ENCODE measurements at regions not wholly inside any gene's neighbourhood (a gene's known extent, or its start where the extent isn't known, plus 50 kb on each side); places are given as distances from the start of the nearest gene placed in this dataset.

GRCh38 chr2:2919574-2920365, 457.8 kb downstream of the EIPR1 start:
- Mint-ChIP-seq H3K36me3 (ENCODE audit: insufficient read depth) (no peaks in the 10 kb centered on the region), H3K4me1 (ENCODE audit: low read depth) (no peaks in the 10 kb centered on the region), H3K27me3 (no peaks in the 10 kb centered on the region), H3K4me3 (ENCODE audit: low read depth) (no peak overlapping the region), H3K27ac (no peak overlapping the region), H3K9me3 (ENCODE audit: low read depth) (peaks cover 6% of the 10 kb centered on the region)
- no peak for DNase-seq (ENCODE audit: low spot score, unreplicated experiment)
- TF ChIP-seq, protein P1, sequence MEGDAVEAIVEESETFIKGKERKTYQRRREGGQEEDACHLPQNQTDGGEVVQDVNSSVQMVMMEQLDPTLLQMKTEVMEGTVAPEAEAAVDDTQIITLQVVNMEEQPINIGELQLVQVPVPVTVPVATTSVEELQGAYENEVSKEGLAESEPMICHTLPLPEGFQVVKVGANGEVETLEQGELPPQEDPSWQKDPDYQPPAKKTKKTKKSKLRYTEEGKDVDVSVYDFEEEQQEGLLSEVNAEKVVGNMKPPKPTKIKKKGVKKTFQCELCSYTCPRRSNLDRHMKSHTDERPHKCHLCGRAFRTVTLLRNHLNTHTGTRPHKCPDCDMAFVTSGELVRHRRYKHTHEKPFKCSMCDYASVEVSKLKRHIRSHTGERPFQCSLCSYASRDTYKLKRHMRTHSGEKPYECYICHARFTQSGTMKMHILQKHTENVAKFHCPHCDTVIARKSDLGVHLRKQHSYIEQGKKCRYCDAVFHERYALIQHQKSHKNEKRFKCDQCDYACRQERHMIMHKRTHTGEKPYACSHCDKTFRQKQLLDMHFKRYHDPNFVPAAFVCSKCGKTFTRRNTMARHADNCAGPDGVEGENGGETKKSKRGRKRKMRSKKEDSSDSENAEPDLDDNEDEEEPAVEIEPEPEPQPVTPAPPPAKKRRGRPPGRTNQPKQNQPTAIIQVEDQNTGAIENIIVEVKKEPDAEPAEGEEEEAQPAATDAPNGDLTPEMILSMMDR (IDR thresholded peaks at IDR 0.05; ENCODE audit: unreplicated experiment) = no peak

DNA sequence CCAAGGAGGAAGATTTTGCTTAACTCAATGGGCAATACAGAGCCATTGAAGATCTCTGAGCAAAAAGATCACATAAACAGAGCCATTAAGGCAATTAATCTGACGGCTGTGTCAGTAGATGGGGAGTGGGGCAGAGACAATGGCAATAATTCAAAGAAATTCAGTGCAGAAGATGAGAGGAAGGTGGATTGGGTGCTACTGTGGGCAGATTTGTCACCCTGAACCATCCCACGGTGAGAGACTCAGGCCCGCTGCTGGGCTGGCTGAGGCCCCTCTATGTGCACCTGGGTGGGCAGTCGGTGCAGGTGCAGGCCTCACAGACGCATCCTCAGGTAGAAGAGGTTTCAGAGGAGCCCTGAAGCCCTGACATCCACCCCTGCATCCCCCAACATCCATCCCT, 458.6 kb downstream of the EIPR1 start:
- no peak overlapping the region for H3K27ac Mint-ChIP-seq
- H3K27me3 Mint-ChIP-seq = no peaks in the 10 kb centered on the region
- DNase-seq (ENCODE audit: low spot score, unreplicated experiment) = no peak
- peaks cover 6% of the 10 kb centered on the region for H3K9me3 Mint-ChIP-seq (ENCODE audit: low read depth)
- TF ChIP-seq, protein P1 (IDR thresholded peaks at IDR 0.05; ENCODE audit: unreplicated experiment) = no peak
- H3K4me3 Mint-ChIP-seq (ENCODE audit: low read depth) = no peak overlapping the region
- no peaks in the 10 kb centered on the region for H3K4me1 Mint-ChIP-seq (ENCODE audit: low read depth)
- no peaks in the 10 kb centered on the region for H3K36me3 Mint-ChIP-seq (ENCODE audit: insufficient read depth)

DNA sequence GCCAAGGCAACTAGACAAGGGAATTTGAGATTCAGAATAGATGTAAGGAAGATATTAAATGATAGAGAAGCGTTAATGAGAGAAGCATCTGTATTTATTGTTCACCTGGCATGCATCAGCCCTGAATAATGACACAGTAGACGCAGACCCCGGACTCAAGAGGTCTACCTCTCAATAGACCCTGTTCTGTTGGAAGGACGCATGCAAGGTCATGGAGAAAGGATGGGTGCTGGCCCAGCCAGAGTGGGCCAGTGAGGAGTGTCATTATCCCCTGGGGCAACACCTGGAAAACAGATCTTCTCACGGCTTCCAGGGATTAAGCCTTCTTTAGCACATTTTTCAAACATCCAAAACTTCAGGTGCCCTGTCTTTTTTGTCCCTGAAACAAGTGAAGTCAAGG, 461.0 kb downstream of the EIPR1 start:
- no peaks in the 10 kb centered on the region for H3K4me1 Mint-ChIP-seq (ENCODE audit: low read depth)
- no peaks in the 10 kb centered on the region for H3K27me3 Mint-ChIP-seq
- H3K4me3 Mint-ChIP-seq (ENCODE audit: low read depth) = no peak overlapping the region
- peaks cover 6% of the 10 kb centered on the region for H3K9me3 Mint-ChIP-seq (ENCODE audit: low read depth)
- no peaks in the 10 kb centered on the region for H3K36me3 Mint-ChIP-seq (ENCODE audit: insufficient read depth)
- TF ChIP-seq, protein P1 (IDR thresholded peaks at IDR 0.05; ENCODE audit: unreplicated experiment) = no peak
- no peak overlapping the region for H3K27ac Mint-ChIP-seq
- no peak for DNase-seq (ENCODE audit: low spot score, unreplicated experiment)

DNA sequence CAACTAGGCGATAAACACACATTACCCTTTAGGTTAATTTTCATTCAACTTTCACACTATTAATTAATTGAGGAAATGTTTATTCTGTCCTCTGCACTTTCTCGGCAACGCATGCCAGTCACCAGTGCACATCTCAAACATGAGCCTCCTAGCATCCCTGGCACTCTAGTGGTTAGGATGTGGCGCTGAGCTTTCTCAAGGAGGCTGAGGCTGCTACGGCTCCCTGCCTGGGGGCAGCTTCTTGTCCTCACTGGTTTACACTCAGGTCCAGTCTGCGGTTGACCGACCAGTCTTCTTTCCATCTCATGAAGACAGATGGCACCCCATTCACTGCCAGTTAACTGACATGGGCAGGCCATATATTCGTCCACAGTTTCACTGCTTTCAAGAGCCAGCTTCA, 463.4 kb downstream of the EIPR1 start:
- Mint-ChIP-seq H3K27me3 (no peaks in the 10 kb centered on the region), H3K36me3 (ENCODE audit: insufficient read depth) (no peaks in the 10 kb centered on the region), H3K4me1 (ENCODE audit: low read depth) (no peaks in the 10 kb centered on the region), H3K27ac (no peak overlapping the region), H3K4me3 (ENCODE audit: low read depth) (no peak overlapping the region), H3K9me3 (ENCODE audit: low read depth) (peaks cover 6% of the 10 kb centered on the region)
- DNase-seq (ENCODE audit: low spot score, unreplicated experiment) = no peak
- TF ChIP-seq, protein P1 (IDR thresholded peaks at IDR 0.05; ENCODE audit: unreplicated experiment) = no peak

GRCh38 chr2:2913601-2914120, 464.0 kb downstream of the EIPR1 start:
- H3K36me3 Mint-ChIP-seq (ENCODE audit: insufficient read depth) = no peaks in the 10 kb centered on the region
- no peak for DNase-seq (ENCODE audit: low spot score, unreplicated experiment)
- no peaks in the 10 kb centered on the region for H3K4me1 Mint-ChIP-seq (ENCODE audit: low read depth)
- no peaks in the 10 kb centered on the region for H3K27me3 Mint-ChIP-seq
- no peak overlapping the region for H3K4me3 Mint-ChIP-seq (ENCODE audit: low read depth)
- no peak overlapping the region for H3K27ac Mint-ChIP-seq
- TF ChIP-seq, protein P1 (IDR thresholded peaks at IDR 0.05; ENCODE audit: unreplicated experiment) = no peak
- peaks cover 6% of the 10 kb centered on the region for H3K9me3 Mint-ChIP-seq (ENCODE audit: low read depth)

Measured in progenitor cell of endocrine pancreas (in vitro differentiated cells).